Mesothelial cell of epicardium (in vitro differentiated cells): ENCODE measurements at regions not wholly inside any gene's neighbourhood (a gene's known extent, or its start where the extent isn't known, plus 50 kb on each side); places are given as distances from the start of the nearest gene placed in this dataset.
A peak's percentile ranks its signal among the peaks of the same experiment; 100 is the strongest.
"Not testable (repeated sequence)": the region's sequence is repeated elsewhere in the genome, so short reads cannot be mapped to it uniquely, and the experiment has no call there.

Source experiments
- DNase-seq, 2 experiments: peaks; one replicate each; pipeline ENCODE4 v3.0.0; 2021; ENCODE audit warnings: low spot score in 2 of 2; ENCODE audit not compliant: unreplicated experiment in 2 of 2
- H3K27ac Mint-ChIP-seq: 2 replicates; pipeline ENCODE4 v1.8.0; 2021; ENCODE audit warnings: mixed read lengths
- H3K27me3 Mint-ChIP-seq: 2 replicates; pipeline ENCODE4 v1.8.0; 2021; ENCODE audit warnings: low read depth, mixed read lengths
- H3K36me3 Mint-ChIP-seq: 2 replicates; pipeline ENCODE4 v1.8.0; 2021; ENCODE audit warnings: mixed read lengths
- H3K4me1 Mint-ChIP-seq: 2 replicates; pipeline ENCODE4 v1.8.0; 2021; ENCODE audit warnings: mixed read lengths
- H3K4me3 Mint-ChIP-seq: 2 replicates; pipeline ENCODE4 v1.8.0; 2021; ENCODE audit warnings: mild to moderate bottlenecking, moderate library complexity, mixed read lengths
- H3K9me3 Mint-ChIP-seq: 2 replicates; pipeline ENCODE4 v1.8.0; 2021; ENCODE audit warnings: mixed read lengths
- CTCF ChIP-seq: fragments of 200-600 bp; sonication (generic); IDR thresholded peaks from one replicate; pipeline ENCODE4 v1.5.0; 2021; ENCODE audit warnings: antibody characterized with exemption; ENCODE audit not compliant: unreplicated experiment

- no peaks in the 10 kb centered on the region for H3K9me3 Mint-ChIP-seq
- H3K27me3 Mint-ChIP-seq = peaks cover 81% of the 10 kb centered on the region
- DNase-seq = peak in 1 of 2 experiments; percentile 34
- no peaks in the 10 kb centered on the region for H3K4me1 Mint-ChIP-seq
- no peak for TF ChIP-seq CTCF
- no peak overlapping the region for H3K27ac Mint-ChIP-seq
- H3K36me3 Mint-ChIP-seq = no peaks in the 10 kb centered on the region
- no peak overlapping the region for H3K4me3 Mint-ChIP-seq
These were observed 133.5 kb upstream of the LPCAT1 start for GRCh38 chr5:1657161-1657741.

- no peak for TF ChIP-seq CTCF
- Mint-ChIP-seq H3K9me3 (no peaks in the 10 kb centered on the region), H3K27me3 (peaks cover 83% of the 10 kb centered on the region), H3K4me3 (no peak overlapping the region), H3K27ac (no peak overlapping the region), H3K36me3 (no peaks in the 10 kb centered on the region), H3K4me1 (no peaks in the 10 kb centered on the region)
- DNase-seq = no peak
These were observed 132.7 kb upstream of the LPCAT1 start for GRCh38 chr5:1656271-1656975.

- Mint-ChIP-seq H3K4me3 (no peak overlapping the region), H3K27me3 (peaks cover 84% of the 10 kb centered on the region), H3K27ac (no peak overlapping the region), H3K36me3 (no peaks in the 10 kb centered on the region), H3K4me1 (no peaks in the 10 kb centered on the region), H3K9me3 (no peaks in the 10 kb centered on the region)
- no peak for TF ChIP-seq CTCF
- no peak for DNase-seq
These were observed 131.9 kb upstream of the LPCAT1 start for GRCh38 chr5:1655496-1656270.

GRCh38 chr5:1654786-1655495, 131.2 kb upstream of the LPCAT1 start:
- TF ChIP-seq CTCF = no peak
- no peak for DNase-seq
- no peak overlapping the region for H3K4me3 Mint-ChIP-seq

DNA sequence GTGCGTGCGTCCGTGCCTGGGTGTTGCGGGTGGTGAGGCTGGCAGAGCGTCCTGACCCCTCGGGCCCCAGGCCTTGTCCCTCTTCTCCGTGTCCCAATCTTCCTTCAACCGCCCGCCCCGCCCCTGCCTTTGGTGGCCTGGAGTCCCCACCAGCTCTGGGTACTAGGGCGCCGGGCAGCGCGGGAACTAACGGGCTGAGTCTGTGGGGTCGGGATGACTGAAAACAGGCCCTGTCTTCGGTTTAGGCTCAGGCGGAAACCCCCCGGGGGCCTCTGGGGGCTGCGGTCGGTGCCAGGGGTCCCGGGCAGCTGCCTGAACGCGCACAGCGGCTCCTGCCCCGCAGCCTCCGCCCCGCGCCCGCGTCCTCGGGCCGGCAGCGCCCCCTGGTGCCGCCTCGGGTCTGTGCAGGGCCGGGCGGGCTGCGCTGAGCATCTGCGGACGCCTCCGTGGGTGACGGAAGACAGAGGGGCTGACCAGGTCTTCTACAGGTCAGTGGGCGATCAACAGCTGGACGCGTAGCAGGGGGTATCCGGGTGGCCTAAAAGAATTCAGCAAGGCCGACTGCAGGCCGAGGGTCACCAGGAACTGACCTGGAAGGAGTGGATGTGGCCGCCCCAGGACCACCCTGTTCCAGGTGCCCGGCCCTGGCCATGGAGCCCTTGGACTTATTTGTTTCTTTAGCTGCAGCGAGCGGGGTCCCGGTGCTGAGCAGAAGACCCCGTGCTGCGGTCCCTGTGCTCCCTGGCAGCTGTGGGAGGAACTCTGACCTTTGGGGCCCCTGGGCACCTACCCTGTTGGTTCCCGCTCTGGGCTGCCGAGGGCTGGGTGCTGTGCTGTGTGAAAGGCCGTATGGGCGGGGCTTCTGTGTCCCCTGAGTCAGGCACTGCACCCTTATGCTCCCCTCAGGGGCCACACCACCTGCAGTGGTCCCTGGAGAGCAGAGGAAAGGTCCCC, 130.2 kb upstream of the LPCAT1 start:
- peak in 1 of 2 experiments; percentile 65 for DNase-seq
- H3K36me3 Mint-ChIP-seq, H3K9me3 Mint-ChIP-seq, H3K27ac Mint-ChIP-seq, H3K4me3 Mint-ChIP-seq, H3K4me1 Mint-ChIP-seq: not testable (repeated sequence)
- H3K27me3 Mint-ChIP-seq = peaks cover 87% of the 10 kb centered on the region
- peak; percentile 62 for TF ChIP-seq CTCF

More at GRCh38 chr5:1654786-1655495, 131.2 kb upstream of the LPCAT1 start:
- H3K36me3 Mint-ChIP-seq = no peaks in the 10 kb centered on the region
- H3K27ac Mint-ChIP-seq = no peak overlapping the region
- no peaks in the 10 kb centered on the region for H3K4me1 Mint-ChIP-seq
- H3K27me3 Mint-ChIP-seq = peaks cover 85% of the 10 kb centered on the region
- no peaks in the 10 kb centered on the region for H3K9me3 Mint-ChIP-seq
